CD14-positive monocyte (primary cell): ENCODE measurements at regions not wholly inside any gene's neighbourhood (a gene's known extent, or its start where the extent isn't known, plus 50 kb on each side); places are given as distances from the start of the nearest gene placed in this dataset.

Experiments
- DNase-seq, 3 donors: peaks; one replicate each; pipeline ENCODE4 v3.0.0-alpha.2; 2011 to 2022
- H2AFZ ChIP-seq: 2 replicates; pipeline ENCODE4 v1.6.0; 2012; ENCODE audit warnings: mild to moderate bottlenecking, low read depth, low read length, inconsistent platforms; ENCODE audit not compliant: insufficient read depth, poor library complexity, severe bottlenecking
- H3K27ac ChIP-seq, 2 donors: 1 replicate in 1 of 2; 2 replicates in 1 of 2; pipeline ENCODE4 v1.5.1; 2012 to 2013; ENCODE audit warnings: low read length in 2 of 2, control low read depth in 1 of 2, inconsistent platforms in 1 of 2, low read depth in 1 of 2, mild to moderate bottlenecking in 1 of 2
- H3K27me3 ChIP-seq, 2 donors: one replicate each; pipeline versions ENCODE4 v1.6.0 to v1.6.1; 2011 to 2013; ENCODE audit warnings: low read length in 2 of 2; ENCODE audit not compliant: control insufficient read depth in 2 of 2, insufficient read depth in 2 of 2
- H3K36me3 ChIP-seq, 2 donors: replicated peaks in 1 of 2; 1 replicate in 1 of 2; 2 replicates in 1 of 2; pipeline versions ENCODE4 v1.5.1 to v1.6.1; 2012 to 2013; ENCODE audit warnings: low read length in 2 of 2, control low read depth in 1 of 2, inconsistent platforms in 1 of 2, mild to moderate bottlenecking in 1 of 2; ENCODE audit not compliant: insufficient read depth in 2 of 2, control insufficient read depth in 1 of 2
- H3K4me1 ChIP-seq, 2 donors: 1 replicate in 1 of 2; 2 replicates in 1 of 2; pipeline versions ENCODE4 v1.5.1 to v1.6.1; 2012 to 2013; ENCODE audit warnings: low read length in 2 of 2, control low read depth in 1 of 2, inconsistent platforms in 1 of 2, mild to moderate bottlenecking in 1 of 2, moderate library complexity in 1 of 2; ENCODE audit not compliant: insufficient read depth in 2 of 2, control insufficient read depth in 1 of 2
- H3K4me2 ChIP-seq: replicated peaks from 2 replicates; pipeline ENCODE3; 2012; ENCODE audit warnings: low read length, moderate library complexity, mild to moderate bottlenecking; ENCODE audit not compliant: poor library complexity, severe bottlenecking; ENCODE audit errors: extremely low read depth
- H3K4me3 ChIP-seq, 3 experiments: fragments of 200-600 bp in 1 of 3; sonication (generic) in 1 of 3; replicated peaks in 1 of 3; 1 replicate in 2 of 3; 2 replicates in 1 of 3; pipeline ENCODE4 v1.5.1; 2011 to 2013; ENCODE audit warnings: low read length in 3 of 3, mild to moderate bottlenecking in 3 of 3, control low read depth in 2 of 3, low read depth in 2 of 3, inconsistent platforms in 1 of 3, moderate library complexity in 1 of 3
- H3K79me2 ChIP-seq: 2 replicates; pipeline ENCODE4 v1.6.0; 2012; ENCODE audit warnings: mild to moderate bottlenecking, control low read depth, inconsistent platforms, low read length, moderate library complexity; ENCODE audit not compliant: insufficient read depth
- H3K9ac ChIP-seq: 2 replicates; pipeline ENCODE4 v1.6.0; 2017; ENCODE audit warnings: low read length, mild to moderate bottlenecking; ENCODE audit not compliant: insufficient read depth, poor library complexity, severe bottlenecking
- H3K9me3 ChIP-seq, 2 donors: replicated peaks in 1 of 2; 1 replicate in 1 of 2; 2 replicates in 1 of 2; pipeline versions ENCODE4 v1.5.1 to v1.6.1; 2012 to 2013; ENCODE audit warnings: low read length in 2 of 2, control low read depth in 1 of 2; ENCODE audit not compliant: control insufficient read depth in 1 of 2, insufficient read depth in 1 of 2
- H4K20me1 ChIP-seq: 2 replicates; pipeline ENCODE4 v1.6.0; 2012; ENCODE audit warnings: mild to moderate bottlenecking, low read length, control low read depth, moderate library complexity; ENCODE audit not compliant: insufficient read depth
- H3K27ac Mint-ChIP-seq, 7 donors: one replicate each; pipeline ENCODE4 v1.8.0; 2020; ENCODE audit warnings: mild to moderate bottlenecking in 7 of 7, mixed read lengths in 7 of 7, moderate library complexity in 6 of 7, inconsistent platforms in 2 of 7
- H3K27me3 Mint-ChIP-seq, 3 donors: one replicate each; pipeline ENCODE4 v1.8.0; 2021 to 2022; ENCODE audit warnings: low read depth in 3 of 3, mild to moderate bottlenecking in 3 of 3, mixed read lengths in 3 of 3, moderate library complexity in 3 of 3, inconsistent platforms in 1 of 3
- H3K36me3 Mint-ChIP-seq, 2 donors: one replicate each; pipeline ENCODE4 v1.8.0; 2020; ENCODE audit warnings: mixed read lengths in 2 of 2, inconsistent platforms in 1 of 2, mild to moderate bottlenecking in 1 of 2
- H3K4me1 Mint-ChIP-seq: one replicate; pipeline ENCODE4 v1.8.0; 2020; ENCODE audit warnings: mild to moderate bottlenecking, mixed read lengths
- H3K4me3 Mint-ChIP-seq, 2 donors: one replicate each; pipeline ENCODE4 v1.8.0; 2020; ENCODE audit warnings: mild to moderate bottlenecking in 2 of 2, mixed read lengths in 2 of 2, moderate library complexity in 1 of 2
- H3K9me3 Mint-ChIP-seq, 7 donors: one replicate each; pipeline ENCODE4 v1.8.0; 2020 to 2022; ENCODE audit warnings: mixed read lengths in 7 of 7, mild to moderate bottlenecking in 6 of 7, moderate library complexity in 6 of 7, inconsistent platforms in 2 of 7
- CTCF ChIP-seq: fragments of 200-600 bp; IDR thresholded peaks from one replicate; pipeline ENCODE4 v1.8.0; 2022; ENCODE audit warnings: antibody characterized with exemption, mild to moderate bottlenecking
- WGBS: methylation state at CpG from one replicate; pipeline ENCODE4 v1.1.5; 2013; ENCODE audit warnings: missing lambda C conversion rate; ENCODE audit not compliant: insufficient coverage; 5-methylcytosine and 5-hydroxymethylcytosine counted together
- intact Hi-C, 2 donors: fragments of 100-400 bp; cut with micrococcal nuclease; formaldehyde crosslinking; loops; one replicate each; pipeline versions ENCODE4 v1.15.0 to v1.15.1; 2023

GRCh38 chr18:39341129-39341528 lies 1775.5 kb upstream of the CELF4 start:
- H3K27ac ChIP-seq = no peak overlapping the region
- no peaks in the 10 kb centered on the region for H3K27me3 Mint-ChIP-seq
- H3K4me3 Mint-ChIP-seq = no peak overlapping the region
- H3K4me1 ChIP-seq = no peaks in the 10 kb centered on the region
- H3K9me3 ChIP-seq = no peaks in the 10 kb centered on the region
- DNase-seq = no peak
- no peak overlapping the region for H3K27ac Mint-ChIP-seq
- no peaks in the 10 kb centered on the region for H4K20me1 ChIP-seq
- H3K4me1 Mint-ChIP-seq = peaks cover 7% of the 10 kb centered on the region
- H3K9ac ChIP-seq = no peak overlapping the region
- no peaks in the 10 kb centered on the region for H3K79me2 ChIP-seq
- peaks cover 0 to 5% (median 3%) of the 10 kb centered on the region in 7 donors for H3K9me3 Mint-ChIP-seq
- no peak overlapping the region for H3K4me2 ChIP-seq
- H3K36me3 Mint-ChIP-seq = no peaks in the 10 kb centered on the region
- H3K36me3 ChIP-seq = no peaks in the 10 kb centered on the region
- no peak overlapping the region for H3K4me3 ChIP-seq
- 100% methylated on average over 1 of the region's 2 CpGs for WGBS
- TF ChIP-seq CTCF = no peak
- no peak overlapping the region for H2AFZ ChIP-seq
- intact Hi-C loops = no loop called here
- H3K27me3 ChIP-seq = no peaks in the 10 kb centered on the region

- no peak overlapping the region for H3K4me3 Mint-ChIP-seq
- Histone ChIP-seq H3K36me3 (no peaks in the 10 kb centered on the region), H3K9me3 (no peaks in the 10 kb centered on the region), H3K4me1 (no peaks in the 10 kb centered on the region), H4K20me1 (no peaks in the 10 kb centered on the region), H3K27me3 (no peaks in the 10 kb centered on the region), H3K79me2 (no peaks in the 10 kb centered on the region), H3K9ac (no peak overlapping the region), H2AFZ (no peak overlapping the region), H3K4me3 (no peak overlapping the region), H3K4me2 (no peak overlapping the region), H3K27ac (no peak overlapping the region)
- intact Hi-C loops = no loop called here
- no peaks in the 10 kb centered on the region for H3K36me3 Mint-ChIP-seq
- H3K27me3 Mint-ChIP-seq = no peaks in the 10 kb centered on the region
- peaks cover under 1% of the 10 kb centered on the region for H3K4me1 Mint-ChIP-seq
- no peak for DNase-seq
- no peak for TF ChIP-seq CTCF
- WGBS = no CpG with 5 or more reads among the region's 1 CpG
- peaks cover 0 to 6% (median 3%) of the 10 kb centered on the region in 7 donors for H3K9me3 Mint-ChIP-seq
- no peak overlapping the region for H3K27ac Mint-ChIP-seq
Measured at GRCh38 chr18:39340418-39340817, 1774.8 kb upstream of the CELF4 start.
